ENCODE measurements at regions not wholly inside any gene's neighbourhood (a gene's known extent, or its start where the extent isn't known, plus 50 kb on each side); places are given as distances from the start of the nearest gene placed in this dataset.

DNA sequence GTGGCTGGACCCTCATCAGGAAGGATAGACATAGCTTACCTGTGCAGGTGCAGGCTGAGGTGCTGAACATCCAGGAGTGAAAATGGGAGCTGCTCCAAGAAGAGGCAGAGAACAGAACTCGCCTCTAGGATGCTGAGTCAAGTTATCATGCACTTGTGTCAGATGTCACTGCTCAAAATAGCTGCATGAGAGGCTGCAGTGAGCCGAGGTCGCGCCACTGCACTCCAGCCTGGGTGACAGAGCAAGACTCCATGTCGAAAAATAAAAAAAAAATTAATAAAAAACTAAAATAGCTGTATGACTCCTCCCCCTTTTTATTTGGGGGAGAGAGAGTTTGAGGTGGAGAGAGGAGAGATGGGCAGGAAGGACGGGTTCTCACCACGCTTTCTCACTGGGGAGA is 148.8 kb downstream of the FOXL1 start:
- no peak for TF ChIP-seq CTCF (conservative IDR thresholded peaks at IDR 0.05; ENCODE audit: low read depth)
- POLR2A ChIA-PET (ENCODE audit: low non-redundant PET) = interaction anchor here (0.6 kb wide), 1 partner anchor 334 kb away, joined by 3 read pairs; no protein-coding TSS in a partner anchor
- CTCF ChIA-PET = no interaction called here
- H3K27ac ChIP-seq = no peak overlapping the region
- DNase-seq (ENCODE audit: low spot score) = no peak

DNA sequence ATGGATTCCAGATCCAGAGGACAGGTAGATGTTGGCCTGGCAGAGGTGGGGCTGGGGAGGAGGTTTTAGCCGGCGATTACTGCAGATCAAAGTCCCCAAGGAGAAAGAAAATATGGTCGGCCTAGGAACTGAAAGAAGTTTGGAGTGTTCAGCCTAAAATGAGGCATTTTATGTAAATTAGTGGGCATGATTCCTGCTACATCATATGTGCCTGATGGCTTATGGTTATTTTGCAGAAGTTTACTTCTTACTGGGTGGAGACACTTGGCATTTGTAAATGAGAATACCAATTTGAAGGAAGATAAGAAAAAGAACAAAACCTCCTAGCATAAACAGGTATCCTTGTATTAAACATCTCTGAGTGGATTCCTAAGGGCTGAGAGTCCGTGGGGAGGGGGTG is 149.3 kb downstream of the FOXL1 start:
- DNase-seq (ENCODE audit: low spot score) = no peak
- no peak overlapping the region for H3K27ac ChIP-seq
- ChIA-PET POLR2A (ENCODE audit: low non-redundant PET) (interaction anchor here (0.6 kb wide), 1 partner anchor 334 kb away, joined by 3 read pairs; no protein-coding TSS in a partner anchor), CTCF (interaction anchor here (0.6 kb wide), 1 partner anchor 24 kb away, joined by 3 read pairs; no protein-coding TSS in a partner anchor)
- no peak for TF ChIP-seq CTCF (conservative IDR thresholded peaks at IDR 0.05; ENCODE audit: low read depth)

GRCh38 chr16:86729686-86730085 is 151.3 kb downstream of the FOXL1 start:
- H3K27ac ChIP-seq = no peak overlapping the region
- TF ChIP-seq CTCF (conservative IDR thresholded peaks at IDR 0.05; ENCODE audit: low read depth) = no peak
- CTCF ChIA-PET = no interaction called here
- POLR2A ChIA-PET (ENCODE audit: low non-redundant PET) = no interaction called here
- DNase-seq (ENCODE audit: low spot score) = no peak

DNA sequence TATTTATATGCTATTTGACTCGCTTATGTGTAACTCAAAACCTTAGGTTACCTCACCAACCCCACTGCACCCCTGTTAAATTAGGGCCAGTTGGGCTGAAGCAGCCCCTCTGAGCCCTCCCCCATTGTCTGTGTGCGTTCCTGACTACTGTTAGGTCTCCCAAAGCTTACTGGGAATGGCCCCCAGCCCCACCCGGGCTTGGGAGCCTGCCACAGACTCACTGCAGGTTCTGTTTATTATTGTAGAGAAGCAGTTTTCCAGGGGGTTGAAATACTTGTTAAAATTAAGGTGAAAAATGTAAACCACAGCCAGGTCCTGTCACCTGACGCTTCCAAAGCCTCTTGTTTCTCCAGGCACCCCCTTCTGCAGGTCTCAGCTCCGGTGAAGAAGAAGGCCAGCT is 151.7 kb downstream of the FOXL1 start:
- no peak overlapping the region for H3K27ac ChIP-seq
- no peak for DNase-seq (ENCODE audit: low spot score)
- no peak for TF ChIP-seq CTCF (conservative IDR thresholded peaks at IDR 0.05; ENCODE audit: low read depth)
- ChIA-PET CTCF (interaction anchor here (0.7 to 0.8 kb wide), 2 partner anchors 362 to 906 kb away, joined by 3 read pairs; no protein-coding TSS in a partner anchor), POLR2A (ENCODE audit: low non-redundant PET) (no interaction called here)

- no peak for TF ChIP-seq CTCF (conservative IDR thresholded peaks at IDR 0.05; ENCODE audit: low read depth)
- ChIA-PET POLR2A (ENCODE audit: low non-redundant PET) (no interaction called here), CTCF (interaction anchor here (0.7 to 0.8 kb wide), 2 partner anchors 363 to 906 kb away, joined by 3 read pairs; no protein-coding TSS in a partner anchor)
These were observed 152.2 kb downstream of the FOXL1 start for GRCh38 chr16:86730597-86730996.

DNA sequence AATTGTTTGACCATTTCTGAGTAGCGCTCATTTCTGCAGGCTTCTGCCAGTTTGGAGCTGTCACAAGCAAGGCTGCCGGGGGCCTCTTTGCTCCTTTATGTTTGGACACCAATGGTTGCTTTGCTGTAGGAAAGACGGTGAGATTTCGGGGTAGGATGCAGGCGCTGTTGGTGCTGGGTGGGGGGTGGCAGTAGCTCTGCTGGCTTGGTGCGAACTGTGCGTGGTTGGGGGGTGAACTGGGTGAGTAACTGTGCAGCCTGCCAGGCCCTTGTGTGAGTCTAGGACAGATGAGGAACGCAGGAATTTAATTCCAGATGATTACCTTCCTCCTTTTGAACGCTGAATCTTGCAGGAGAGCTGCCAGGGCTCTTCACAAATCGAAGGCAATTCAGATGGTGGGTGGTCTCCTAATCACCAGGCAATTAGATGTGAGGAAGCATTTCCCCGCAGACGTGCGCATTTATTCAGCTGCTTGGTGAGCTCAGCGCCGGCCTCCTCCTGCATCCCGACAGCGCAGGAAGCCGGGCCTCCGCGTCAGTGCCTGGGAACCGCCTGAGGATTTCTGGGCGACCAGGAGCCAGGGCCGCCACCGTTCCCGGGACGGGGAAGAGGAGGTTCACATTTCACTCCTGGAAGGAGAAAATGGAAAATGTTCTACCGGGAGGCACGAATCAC is 154.4 kb downstream of the FOXL1 start:
- H3K27ac ChIP-seq = no peak overlapping the region
- CTCF ChIA-PET = interaction anchor here (0.7 kb wide), 1 partner anchor 113 kb away, joined by 3 read pairs; no protein-coding TSS in a partner anchor
- TF ChIP-seq CTCF (conservative IDR thresholded peaks at IDR 0.05; ENCODE audit: low read depth) = no peak
- DNase-seq (ENCODE audit: low spot score) = no peak
- POLR2A ChIA-PET (ENCODE audit: low non-redundant PET) = no interaction called here

More at GRCh38 chr16:86730597-86730996, 152.2 kb downstream of the FOXL1 start:
- no peak overlapping the region for H3K27ac ChIP-seq
- no peak for DNase-seq (ENCODE audit: low spot score)

All from RWPE1 (cell line).